Left kidney (tissue), 1 donor: ENCODE measurements at regions not wholly inside any gene's neighbourhood (a gene's known extent, or its start where the extent isn't known, plus 50 kb on each side); places are given as distances from the start of the nearest gene placed in this dataset.
"Not testable (repeated sequence)": the region's sequence is repeated elsewhere in the genome, so short reads cannot be mapped to it uniquely, and the experiment has no call there.

Experiments
- DNase-seq: peaks from one replicate; pipeline ENCODE4 v3.0.0-alpha.2; 2013

GRCh38 chr16:59701963-59702930, 968.1 kb upstream of the GOT2 start:
- DNase-seq, result no peak

GRCh38 chr16:59699786-59700185, 965.7 kb upstream of the GOT2 start:
- DNase-seq, result no peak

- no peak for DNase-seq
Measured at GRCh38 chr16:59698346-59699020, 964.4 kb upstream of the GOT2 start.

- DNase-seq, result no peak
Measured at GRCh38 chr16:59697761-59698160, 963.6 kb upstream of the GOT2 start.

GRCh38 chr16:59697236-59697635, 963.1 kb upstream of the GOT2 start:
- DNase-seq, result no peak

- no peak for DNase-seq
Measured at GRCh38 chr16:59696495-59696894, 962.4 kb upstream of the GOT2 start.

GRCh38 chr16:59690216-59690615, 956.1 kb upstream of the GOT2 start:
- no peak for DNase-seq

GRCh38 chr16:59688006-59688405, 953.9 kb upstream of the GOT2 start:
- DNase-seq, result no peak

- no peak for DNase-seq
Measured at GRCh38 chr16:59686405-59686804, 952.3 kb upstream of the GOT2 start.

GRCh38 chr16:59684911-59685310, 950.8 kb upstream of the GOT2 start:
- no peak for DNase-seq

- no peak for DNase-seq
Measured at GRCh38 chr16:59683709-59684108, 949.6 kb upstream of the GOT2 start.

- DNase-seq, result no peak
Measured at GRCh38 chr16:59665618-59666220, 931.6 kb upstream of the GOT2 start.

- no peak for DNase-seq
Measured at GRCh38 chr16:59658572-59658971, 924.5 kb upstream of the GOT2 start.

GRCh38 chr16:59655031-59655430, 920.9 kb upstream of the GOT2 start:
- DNase-seq, result no peak

GRCh38 chr16:59654455-59654854, 920.3 kb upstream of the GOT2 start:
- DNase-seq, result no peak

- DNase-seq, result no peak
Measured at GRCh38 chr16:59651662-59652061, 917.5 kb upstream of the GOT2 start.

- DNase-seq, result no peak
Measured at GRCh38 chr16:59645194-59645593, 911.1 kb upstream of the GOT2 start.

- DNase-seq, result no peak
Measured at GRCh38 chr16:59635674-59636073, 901.6 kb upstream of the GOT2 start.

- no peak for DNase-seq
Measured at GRCh38 chr16:59634951-59635350, 900.8 kb upstream of the GOT2 start.

- DNase-seq, result no peak
Measured at GRCh38 chr16:59634004-59634579, 900.0 kb upstream of the GOT2 start.

GRCh38 chr16:59632276-59632855, 898.2 kb upstream of the GOT2 start:
- no peak for DNase-seq

- DNase-seq, result not testable (repeated sequence)
Measured at GRCh38 chr16:59624381-59624780, 890.3 kb upstream of the GOT2 start.
